ENCODE measurements at regions not wholly inside any gene's neighbourhood (a gene's known extent, or its start where the extent isn't known, plus 50 kb on each side); places are given as distances from the start of the nearest gene placed in this dataset.

DNA sequence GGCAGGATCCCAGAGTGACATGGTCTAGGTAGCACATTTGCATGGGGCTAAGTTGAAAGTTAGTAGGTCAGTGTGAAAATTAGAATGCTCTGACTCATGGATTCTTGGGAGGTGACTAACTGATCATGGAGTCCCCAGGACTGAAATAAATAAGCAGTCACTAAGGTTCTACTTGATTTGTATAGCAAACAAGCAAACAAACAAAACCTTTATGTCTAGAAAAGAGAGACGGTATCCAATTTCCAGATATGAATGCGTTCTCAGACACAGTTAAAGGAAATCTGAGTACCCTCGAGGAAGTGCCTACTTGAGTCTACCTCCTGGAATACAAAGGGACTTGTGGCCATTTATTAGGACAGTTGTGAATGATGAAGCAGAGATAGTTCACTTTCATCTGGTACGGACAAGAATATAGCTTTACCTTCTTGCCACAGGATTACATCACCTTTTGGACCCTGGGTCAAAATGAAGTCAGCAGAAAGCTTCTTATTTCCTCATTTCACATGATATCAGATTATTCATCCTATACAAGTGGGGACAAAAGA is 54.3 kb upstream of the AGPS start:
- no peak overlapping the region for H2AFZ ChIP-seq (ENCODE audit: low read length)
- H2BK120ac ChIP-seq (ENCODE audit: low read depth, low read length): no peak overlapping the region
- H3K23ac ChIP-seq (ENCODE audit: low read depth, low read length, poor library complexity): no peak overlapping the region
- no peak overlapping the region for H3K4me2 ChIP-seq (ENCODE audit: insufficient read depth, low read length, poor library complexity, severe bottlenecking)
- H3K27ac ChIP-seq (replicated peaks; ENCODE audit: low read length): no peak overlapping the region
- no peak overlapping the region for H3K4ac ChIP-seq (ENCODE audit: low read length)
- peaks cover 0 to 6% of the 10 kb centered on the region in 2 donors for H3K36me3 ChIP-seq (replicated peaks in 1 of 2; ENCODE audit: control insufficient read depth in 2 of 2, insufficient read depth in 2 of 2, low read length in 2 of 2)
- H3K18ac ChIP-seq (ENCODE audit: low read length): no peak overlapping the region
- no peaks in the 10 kb centered on the region for H3K27me3 ChIP-seq (ENCODE audit: control insufficient read depth in 3 of 3, insufficient read depth in 3 of 3, low read depth in 1 of 3, low read length in 3 of 3)
- no CpG with 5 or more reads among the region's 4 CpGs for WGBS, 2 donors (ENCODE audit: extremely low coverage in 2 of 2, insufficient read length in 2 of 2, insufficient replicate concordance in 1 of 2)
- no peaks in the 10 kb centered on the region for H3K9me3 ChIP-seq (replicated peaks in 1 of 2; ENCODE audit: control insufficient read depth in 2 of 2, insufficient read depth in 1 of 2, low read depth in 1 of 2, low read length in 2 of 2)
- H4K91ac ChIP-seq (ENCODE audit: low read depth, low read length, poor library complexity): no peak overlapping the region
- H2BK5ac ChIP-seq (ENCODE audit: low read length): no peak overlapping the region
- H3K4me3 ChIP-seq (ENCODE audit: low read length in 2 of 2): no peak overlapping the region
- no peak overlapping the region for H2AK5ac ChIP-seq (ENCODE audit: low read depth, low read length)
- no peak overlapping the region for H2BK12ac ChIP-seq (ENCODE audit: low read length)
- no peak overlapping the region for H3K14ac ChIP-seq (ENCODE audit: low read length)
- no peaks in the 10 kb centered on the region for H3K4me1 ChIP-seq (ENCODE audit: control insufficient read depth in 2 of 2, insufficient read depth in 1 of 2, low read depth in 1 of 2, low read length in 2 of 2)
- H3K9ac ChIP-seq (ENCODE audit: low read depth, low read length, poor library complexity): no peak overlapping the region
- no peak overlapping the region for H4K8ac ChIP-seq (ENCODE audit: low read depth, low read length)
- no peak overlapping the region for H2BK15ac ChIP-seq (ENCODE audit: low read length)
- no peak for DNase-seq (ENCODE audit: low spot score)
- no peaks in the 10 kb centered on the region for H3K79me1 ChIP-seq (ENCODE audit: low read depth, low read length)

DNA sequence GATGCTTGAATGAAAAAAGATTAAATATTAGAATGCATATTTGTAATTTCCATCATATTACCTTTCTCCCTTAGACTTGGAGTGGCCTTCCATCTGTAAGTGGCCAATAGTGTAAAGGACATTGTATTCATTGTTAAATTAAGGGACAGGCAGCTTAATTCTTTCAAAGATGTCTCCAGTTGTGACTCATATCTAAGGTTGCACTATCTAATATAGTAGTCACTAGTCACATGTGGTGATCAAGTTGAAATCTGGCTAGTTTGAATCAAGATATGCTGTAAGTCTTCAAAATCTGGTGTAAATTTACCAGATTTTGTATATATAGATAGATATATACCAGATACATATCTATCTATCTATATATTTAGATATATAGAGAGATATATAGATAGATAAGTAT is 52.4 kb upstream of the AGPS start:
- H3K36me3 ChIP-seq (replicated peaks in 1 of 2; ENCODE audit: control insufficient read depth in 2 of 2, insufficient read depth in 2 of 2, low read length in 2 of 2): peaks cover 1 to 6% of the 10 kb centered on the region in 2 donors
- H3K4me2 ChIP-seq (ENCODE audit: insufficient read depth, low read length, poor library complexity, severe bottlenecking): no peak overlapping the region
- H2BK120ac ChIP-seq (ENCODE audit: low read depth, low read length): no peak overlapping the region
- no peaks in the 10 kb centered on the region for H3K9me3 ChIP-seq (replicated peaks in 1 of 2; ENCODE audit: control insufficient read depth in 2 of 2, insufficient read depth in 1 of 2, low read depth in 1 of 2, low read length in 2 of 2)
- no peak overlapping the region for H2BK15ac ChIP-seq (ENCODE audit: low read length)
- H2BK12ac ChIP-seq (ENCODE audit: low read length): no peak overlapping the region
- H3K4me1 ChIP-seq (ENCODE audit: control insufficient read depth in 2 of 2, insufficient read depth in 1 of 2, low read depth in 1 of 2, low read length in 2 of 2): no peaks in the 10 kb centered on the region
- H3K18ac ChIP-seq (ENCODE audit: low read length): no peak overlapping the region
- no peak overlapping the region for H2AFZ ChIP-seq (ENCODE audit: low read length)
- no peak overlapping the region for H3K4me3 ChIP-seq (ENCODE audit: low read length in 2 of 2)
- H3K9ac ChIP-seq (ENCODE audit: low read depth, low read length, poor library complexity): no peak overlapping the region
- H4K91ac ChIP-seq (ENCODE audit: low read depth, low read length, poor library complexity): no peak overlapping the region
- no peak overlapping the region for H3K4ac ChIP-seq (ENCODE audit: low read length)
- no peak overlapping the region for H2BK5ac ChIP-seq (ENCODE audit: low read length)
- H4K8ac ChIP-seq (ENCODE audit: low read depth, low read length): no peak overlapping the region
- H3K79me1 ChIP-seq (ENCODE audit: low read depth, low read length): no peaks in the 10 kb centered on the region
- no peak overlapping the region for H3K23ac ChIP-seq (ENCODE audit: low read depth, low read length, poor library complexity)
- DNase-seq (ENCODE audit: low spot score): no peak
- no peak overlapping the region for H3K14ac ChIP-seq (ENCODE audit: low read length)
- no peak overlapping the region for H3K27ac ChIP-seq (replicated peaks; ENCODE audit: low read length)
- H3K27me3 ChIP-seq (ENCODE audit: control insufficient read depth in 3 of 3, insufficient read depth in 3 of 3, low read depth in 1 of 3, low read length in 3 of 3): no peaks in the 10 kb centered on the region
- no peak overlapping the region for H2AK5ac ChIP-seq (ENCODE audit: low read depth, low read length)

DNA sequence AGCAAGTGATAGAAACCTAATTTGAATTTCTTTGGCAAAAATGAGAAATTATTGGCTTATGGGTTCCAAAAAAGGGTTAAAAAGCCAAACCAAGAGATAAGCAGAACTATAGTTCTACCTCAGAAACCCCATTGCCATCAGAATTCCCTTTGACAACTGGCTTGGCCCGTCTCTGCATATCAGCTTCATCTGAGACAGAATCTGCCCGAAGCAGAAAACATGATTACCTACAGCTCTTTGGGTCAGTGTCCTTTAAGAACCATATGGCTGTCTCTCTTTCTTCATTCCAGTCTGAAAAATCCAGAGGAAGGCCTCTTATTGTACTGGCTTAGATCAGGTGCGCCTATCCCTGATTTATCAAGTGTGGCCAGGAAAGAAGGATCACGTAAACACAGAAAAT is 49.8 kb upstream of the AGPS start:
- Histone ChIP-seq H3K4me2 (ENCODE audit: insufficient read depth, low read length, poor library complexity, severe bottlenecking) (no peak overlapping the region), H3K9me3 (replicated peaks in 1 of 2; ENCODE audit: control insufficient read depth in 2 of 2, insufficient read depth in 1 of 2, low read depth in 1 of 2, low read length in 2 of 2) (no peaks in the 10 kb centered on the region), H2BK5ac (ENCODE audit: low read length) (no peak overlapping the region), H3K18ac (ENCODE audit: low read length) (no peak overlapping the region), H2BK15ac (ENCODE audit: low read length) (no peak overlapping the region), H3K4me1 (ENCODE audit: control insufficient read depth in 2 of 2, insufficient read depth in 1 of 2, low read depth in 1 of 2, low read length in 2 of 2) (no peaks in the 10 kb centered on the region), H3K23ac (ENCODE audit: low read depth, low read length, poor library complexity) (no peak overlapping the region), H3K36me3 (replicated peaks in 1 of 2; ENCODE audit: control insufficient read depth in 2 of 2, insufficient read depth in 2 of 2, low read length in 2 of 2) (peaks cover 1 to 6% of the 10 kb centered on the region in 2 donors), H3K4me3 (ENCODE audit: low read length in 2 of 2) (no peak overlapping the region), H2AK5ac (ENCODE audit: low read depth, low read length) (no peak overlapping the region), H2AFZ (ENCODE audit: low read length) (no peak overlapping the region), H3K9ac (ENCODE audit: low read depth, low read length, poor library complexity) (no peak overlapping the region), H3K14ac (ENCODE audit: low read length) (no peak overlapping the region), H3K79me1 (ENCODE audit: low read depth, low read length) (no peaks in the 10 kb centered on the region), H3K4ac (ENCODE audit: low read length) (no peak overlapping the region), H2BK120ac (ENCODE audit: low read depth, low read length) (no peak overlapping the region), H2BK12ac (ENCODE audit: low read length) (no peak overlapping the region), H3K27me3 (ENCODE audit: control insufficient read depth in 3 of 3, insufficient read depth in 3 of 3, low read depth in 1 of 3, low read length in 3 of 3) (no peaks in the 10 kb centered on the region), H3K27ac (replicated peaks; ENCODE audit: low read length) (no peak overlapping the region), H4K8ac (ENCODE audit: low read depth, low read length) (no peak overlapping the region), H4K91ac (ENCODE audit: low read depth, low read length, poor library complexity) (no peak overlapping the region)
- WGBS, 2 donors (ENCODE audit: extremely low coverage in 2 of 2, insufficient read length in 2 of 2, insufficient replicate concordance in 1 of 2): no CpG with 5 or more reads among the region's 4 CpGs
- no peak for DNase-seq (ENCODE audit: low spot score)
